SK-N-SH (cell line): ENCODE measurements at regions not wholly inside any gene's neighbourhood (a gene's known extent, or its start where the extent isn't known, plus 50 kb on each side); places are given as distances from the start of the nearest gene placed in this dataset.

Experiments
- GATA2 ChIP-seq: sonication (generic); formaldehyde crosslinking; IDR thresholded peaks from 2 replicates; pipeline ENCODE4 v1.5.0; 2020; ENCODE audit warnings: mild to moderate bottlenecking, missing genetic modification reagents
- MAX ChIP-seq: IDR thresholded peaks from 2 replicates; pipeline ENCODE4 v1.4.0; 2012; ENCODE audit warnings: low read depth
- NRF1 ChIP-seq: IDR thresholded peaks from 2 replicates; pipeline ENCODE4 v1.6.1; 2012; ENCODE audit warnings: low read depth, mild to moderate bottlenecking, low read length
- RAD21 ChIP-seq: IDR thresholded peaks from 2 replicates; pipeline ENCODE4 v1.6.1; 2012; ENCODE audit warnings: mild to moderate bottlenecking, low read length
- SMC3 ChIP-seq: IDR thresholded peaks from 2 replicates; pipeline ENCODE4 v1.6.1; 2012; ENCODE audit warnings: low read depth, low read length, improper control_type of control experiment
- TAF1 ChIP-seq: IDR thresholded peaks from 2 replicates; pipeline ENCODE4 v1.6.1; 2012; ENCODE audit warnings: low read depth, mild to moderate bottlenecking, low read length, moderate library complexity, borderline replicate concordance
- TCF12 ChIP-seq: IDR thresholded peaks from 2 replicates; pipeline ENCODE4 v1.4.0; 2012
- TF ChIP-seq, protein P1 (sequence below): fragments of 200-600 bp; sonication (generic); IDR thresholded peaks from 2 replicates; pipeline ENCODE4 v1.6.1; 2017; ENCODE audit warnings: antibody characterized with exemption, mild to moderate bottlenecking, moderate library complexity
- TF ChIP-seq, protein P2 (sequence below): IDR thresholded peaks from 2 replicates; pipeline ENCODE4 v1.4.0; 2012; ENCODE audit warnings: low read depth, borderline replicate concordance

DNA sequence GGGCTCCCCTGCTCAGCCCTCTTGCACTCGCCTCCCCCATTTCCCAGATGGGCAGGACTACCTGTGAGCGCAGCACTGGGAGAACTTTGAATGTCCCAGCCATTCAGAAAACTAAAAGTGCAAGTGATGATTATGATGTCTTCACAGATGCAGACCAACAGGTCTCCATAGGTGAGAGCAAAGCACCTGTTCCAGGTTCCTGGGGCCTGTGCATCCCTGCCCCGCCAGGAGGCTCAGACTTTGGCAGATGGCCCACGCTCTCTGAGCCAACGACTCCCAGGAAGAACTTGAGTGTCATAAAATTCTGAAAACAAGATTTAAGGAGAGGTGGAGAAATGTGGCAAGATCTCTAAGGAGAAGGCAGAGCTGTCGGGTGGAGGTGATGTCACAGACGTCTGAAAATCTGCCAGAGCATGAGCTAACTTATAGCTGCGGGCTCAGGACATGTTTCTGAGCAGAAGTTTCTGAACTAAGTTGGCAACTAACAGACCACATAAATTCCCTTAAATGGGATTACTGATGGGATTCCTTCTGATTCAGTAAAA lies 110.8 kb upstream of the IGF1R start:
- TF ChIP-seq, protein P1, sequence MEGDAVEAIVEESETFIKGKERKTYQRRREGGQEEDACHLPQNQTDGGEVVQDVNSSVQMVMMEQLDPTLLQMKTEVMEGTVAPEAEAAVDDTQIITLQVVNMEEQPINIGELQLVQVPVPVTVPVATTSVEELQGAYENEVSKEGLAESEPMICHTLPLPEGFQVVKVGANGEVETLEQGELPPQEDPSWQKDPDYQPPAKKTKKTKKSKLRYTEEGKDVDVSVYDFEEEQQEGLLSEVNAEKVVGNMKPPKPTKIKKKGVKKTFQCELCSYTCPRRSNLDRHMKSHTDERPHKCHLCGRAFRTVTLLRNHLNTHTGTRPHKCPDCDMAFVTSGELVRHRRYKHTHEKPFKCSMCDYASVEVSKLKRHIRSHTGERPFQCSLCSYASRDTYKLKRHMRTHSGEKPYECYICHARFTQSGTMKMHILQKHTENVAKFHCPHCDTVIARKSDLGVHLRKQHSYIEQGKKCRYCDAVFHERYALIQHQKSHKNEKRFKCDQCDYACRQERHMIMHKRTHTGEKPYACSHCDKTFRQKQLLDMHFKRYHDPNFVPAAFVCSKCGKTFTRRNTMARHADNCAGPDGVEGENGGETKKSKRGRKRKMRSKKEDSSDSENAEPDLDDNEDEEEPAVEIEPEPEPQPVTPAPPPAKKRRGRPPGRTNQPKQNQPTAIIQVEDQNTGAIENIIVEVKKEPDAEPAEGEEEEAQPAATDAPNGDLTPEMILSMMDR, result no peak
- TF ChIP-seq, protein P2, sequence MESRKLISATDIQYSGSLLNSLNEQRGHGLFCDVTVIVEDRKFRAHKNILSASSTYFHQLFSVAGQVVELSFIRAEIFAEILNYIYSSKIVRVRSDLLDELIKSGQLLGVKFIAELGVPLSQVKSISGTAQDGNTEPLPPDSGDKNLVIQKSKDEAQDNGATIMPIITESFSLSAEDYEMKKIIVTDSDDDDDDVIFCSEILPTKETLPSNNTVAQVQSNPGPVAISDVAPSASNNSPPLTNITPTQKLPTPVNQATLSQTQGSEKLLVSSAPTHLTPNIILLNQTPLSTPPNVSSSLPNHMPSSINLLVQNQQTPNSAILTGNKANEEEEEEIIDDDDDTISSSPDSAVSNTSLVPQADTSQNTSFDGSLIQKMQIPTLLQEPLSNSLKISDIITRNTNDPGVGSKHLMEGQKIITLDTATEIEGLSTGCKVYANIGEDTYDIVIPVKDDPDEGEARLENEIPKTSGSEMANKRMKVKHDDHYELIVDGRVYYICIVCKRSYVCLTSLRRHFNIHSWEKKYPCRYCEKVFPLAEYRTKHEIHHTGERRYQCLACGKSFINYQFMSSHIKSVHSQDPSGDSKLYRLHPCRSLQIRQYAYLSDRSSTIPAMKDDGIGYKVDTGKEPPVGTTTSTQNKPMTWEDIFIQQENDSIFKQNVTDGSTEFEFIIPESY, result no peak
- TF ChIP-seq MAX (no peak), GATA2 (CRISPR knock-in tag) (no peak), TAF1 (no peak), TCF12 (no peak), RAD21 (no peak), SMC3 (no peak), NRF1 (no peak)
